ENCODE measurements at regions not wholly inside any gene's neighbourhood (a gene's known extent, or its start where the extent isn't known, plus 50 kb on each side); places are given as distances from the start of the nearest gene placed in this dataset.

GRCh38 chr7:155228894-155229293, 68.8 kb upstream of the INSIG1 start:
- no peak for DNase-seq (ENCODE audit: low read depth)
- TF ChIP-seq CTCF (conservative IDR thresholded peaks at IDR 0.05; ENCODE audit: low read depth, low read length) = no peak
- H3K4me3 ChIP-seq (ENCODE audit: low read depth, low read length) = no peak overlapping the region

GRCh38 chr7:155229548-155230168, 68.0 kb upstream of the INSIG1 start:
- H3K4me3 ChIP-seq (ENCODE audit: low read depth, low read length) = no peak overlapping the region
- no peak for TF ChIP-seq CTCF (conservative IDR thresholded peaks at IDR 0.05; ENCODE audit: low read depth, low read length)
- no peak for DNase-seq (ENCODE audit: low read depth)

- no peak for TF ChIP-seq CTCF (conservative IDR thresholded peaks at IDR 0.05; ENCODE audit: low read depth, low read length)
- H3K4me3 ChIP-seq (ENCODE audit: low read depth, low read length) = no peak overlapping the region
- peak; percentile 87 for DNase-seq (ENCODE audit: low read depth)
These were observed 67.5 kb upstream of the INSIG1 start for GRCh38 chr7:155230169-155230593.

DNA sequence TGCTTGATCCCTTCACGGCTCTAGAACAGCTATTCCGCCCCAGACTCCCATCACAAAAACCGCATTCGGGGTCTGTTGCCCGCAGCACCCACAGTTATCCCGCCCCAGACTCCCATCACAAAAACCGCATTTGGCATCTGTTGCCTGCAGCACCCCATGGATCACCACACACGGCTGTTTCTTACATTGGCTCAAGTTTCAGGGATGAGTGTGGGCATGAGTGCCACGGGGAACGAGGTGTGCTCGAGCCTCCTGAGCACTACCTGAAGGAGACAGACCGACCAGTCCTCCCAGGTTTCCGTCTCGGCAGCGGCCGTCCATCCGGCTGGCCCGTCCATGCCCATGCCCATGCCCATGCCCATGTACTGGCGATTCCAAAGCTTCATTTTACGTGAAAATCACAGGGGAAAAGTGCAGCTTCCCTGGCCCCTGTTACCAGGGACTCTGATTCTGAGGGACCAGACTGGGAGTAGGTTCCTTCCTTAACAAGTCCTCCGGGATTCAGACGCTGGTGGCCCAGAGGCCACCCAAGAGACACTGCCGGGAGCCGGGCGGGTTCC, 66.4 kb upstream of the INSIG1 start:
- DNase-seq (ENCODE audit: low read depth) = no peak
- no peak overlapping the region for H3K4me3 ChIP-seq (ENCODE audit: low read depth, low read length)
- no peak for TF ChIP-seq CTCF (conservative IDR thresholded peaks at IDR 0.05; ENCODE audit: low read depth, low read length)

GRCh38 chr7:155231941-155232340, 65.7 kb upstream of the INSIG1 start:
- DNase-seq (ENCODE audit: low read depth) = no peak
- no peak for TF ChIP-seq CTCF (conservative IDR thresholded peaks at IDR 0.05; ENCODE audit: low read depth, low read length)
- no peak overlapping the region for H3K4me3 ChIP-seq (ENCODE audit: low read depth, low read length)

GRCh38 chr7:155232911-155233310, 64.8 kb upstream of the INSIG1 start:
- no peak overlapping the region for H3K4me3 ChIP-seq (ENCODE audit: low read depth, low read length)
- no peak for DNase-seq (ENCODE audit: low read depth)
- no peak for TF ChIP-seq CTCF (conservative IDR thresholded peaks at IDR 0.05; ENCODE audit: low read depth, low read length)
